ENCODE measurements at regions not wholly inside any gene's neighbourhood (a gene's known extent, or its start where the extent isn't known, plus 50 kb on each side); places are given as distances from the start of the nearest gene placed in this dataset.

GRCh38 chr16:26957283-26957859 is 109.4 kb upstream of the C16orf82 start:
- Histone ChIP-seq H3K36me3 (ENCODE audit: insufficient read depth, insufficient read length, low read length) (no peaks in the 10 kb centered on the region), H3K4me3 (ENCODE audit: insufficient read length, low read depth) (no peak overlapping the region), H3K9ac (ENCODE audit: insufficient read length, low read depth) (no peak overlapping the region), H3K9me3 (ENCODE audit: insufficient read depth, low read length) (no peaks in the 10 kb centered on the region), H3K27me3 (ENCODE audit: insufficient read depth, insufficient read length) (peaks cover 2% of the 10 kb centered on the region), H3K4me1 (ENCODE audit: insufficient read depth, insufficient read length) (no peaks in the 10 kb centered on the region)
- TF ChIP-seq YY1 (IDR thresholded peaks at IDR 0.05; ENCODE audit: insufficient read depth, insufficient read length) = no peak
- DNase-seq (ENCODE audit: low read depth, low spot score) = no peak

GRCh38 chr16:26959416-26960009 is 107.2 kb upstream of the C16orf82 start:
- TF ChIP-seq YY1 (IDR thresholded peaks at IDR 0.05; ENCODE audit: insufficient read depth, insufficient read length) (no peak), SUZ12 (IDR thresholded peaks at IDR 0.05; ENCODE audit: extremely low read depth, insufficient read depth, insufficient read length) (no peak), ZNF274 (IDR thresholded peaks at IDR 0.05; ENCODE audit: low read depth, low read length) (no peak)
- Histone ChIP-seq H3K9ac (ENCODE audit: insufficient read length, low read depth) (no peak overlapping the region), H3K27me3 (ENCODE audit: insufficient read depth, insufficient read length) (peaks cover 2% of the 10 kb centered on the region), H3K9me3 (ENCODE audit: insufficient read depth, low read length) (no peaks in the 10 kb centered on the region), H3K4me1 (ENCODE audit: insufficient read depth, insufficient read length) (no peaks in the 10 kb centered on the region), H3K4me3 (ENCODE audit: insufficient read length, low read depth) (no peak overlapping the region), H3K36me3 (ENCODE audit: insufficient read depth, insufficient read length, low read length) (no peaks in the 10 kb centered on the region)
- no peak for DNase-seq (ENCODE audit: low read depth, low spot score)

GRCh38 chr16:26961459-26961858 is 105.3 kb upstream of the C16orf82 start:
- H3K9ac ChIP-seq (ENCODE audit: insufficient read length, low read depth) = no peak overlapping the region
- H3K36me3 ChIP-seq (ENCODE audit: insufficient read depth, insufficient read length, low read length) = no peaks in the 10 kb centered on the region
- H3K27me3 ChIP-seq (ENCODE audit: insufficient read depth, insufficient read length) = peaks cover 2% of the 10 kb centered on the region
- no peak for TF ChIP-seq SUZ12 (IDR thresholded peaks at IDR 0.05; ENCODE audit: extremely low read depth, insufficient read depth, insufficient read length)
- TF ChIP-seq YY1 (IDR thresholded peaks at IDR 0.05; ENCODE audit: insufficient read depth, insufficient read length) = no peak
- TF ChIP-seq ZNF274 (IDR thresholded peaks at IDR 0.05; ENCODE audit: low read depth, low read length) = no peak
- H3K9me3 ChIP-seq (ENCODE audit: insufficient read depth, low read length) = no peaks in the 10 kb centered on the region
- no peak overlapping the region for H3K4me3 ChIP-seq (ENCODE audit: insufficient read length, low read depth)
- no peak for DNase-seq (ENCODE audit: low read depth, low spot score)
- no peaks in the 10 kb centered on the region for H3K4me1 ChIP-seq (ENCODE audit: insufficient read depth, insufficient read length)

- H3K36me3 ChIP-seq (ENCODE audit: insufficient read depth, insufficient read length, low read length) = no peaks in the 10 kb centered on the region
- no peaks in the 10 kb centered on the region for H3K9me3 ChIP-seq (ENCODE audit: insufficient read depth, low read length)
- peaks cover 2% of the 10 kb centered on the region for H3K27me3 ChIP-seq (ENCODE audit: insufficient read depth, insufficient read length)
- DNase-seq (ENCODE audit: low read depth, low spot score) = peak; percentile 64
- H3K9ac ChIP-seq (ENCODE audit: insufficient read length, low read depth) = no peak overlapping the region
- H3K4me1 ChIP-seq (ENCODE audit: insufficient read depth, insufficient read length) = no peaks in the 10 kb centered on the region
- no peak overlapping the region for H3K4me3 ChIP-seq (ENCODE audit: insufficient read length, low read depth)
- TF ChIP-seq YY1 (IDR thresholded peaks at IDR 0.05; ENCODE audit: insufficient read depth, insufficient read length) (no peak), SUZ12 (IDR thresholded peaks at IDR 0.05; ENCODE audit: extremely low read depth, insufficient read depth, insufficient read length) (no peak), ZNF274 (IDR thresholded peaks at IDR 0.05; ENCODE audit: low read depth, low read length) (no peak)
Observed at GRCh38 chr16:26963109-26963508, 103.6 kb upstream of the C16orf82 start.

GRCh38 chr16:26969589-26970231 is 97.0 kb upstream of the C16orf82 start:
- Histone ChIP-seq H3K4me1 (ENCODE audit: insufficient read depth, insufficient read length) (no peaks in the 10 kb centered on the region), H3K27me3 (ENCODE audit: insufficient read depth, insufficient read length) (no peaks in the 10 kb centered on the region), H3K9ac (ENCODE audit: insufficient read length, low read depth) (no peak overlapping the region), H3K9me3 (ENCODE audit: insufficient read depth, low read length) (no peaks in the 10 kb centered on the region), H3K4me3 (ENCODE audit: insufficient read length, low read depth) (no peak overlapping the region), H3K36me3 (ENCODE audit: insufficient read depth, insufficient read length, low read length) (no peaks in the 10 kb centered on the region)
- DNase-seq (ENCODE audit: low read depth, low spot score) = no peak
- TF ChIP-seq YY1 (IDR thresholded peaks at IDR 0.05; ENCODE audit: insufficient read depth, insufficient read length) = no peak
- no peak for TF ChIP-seq ZNF274 (IDR thresholded peaks at IDR 0.05; ENCODE audit: low read depth, low read length)
- TF ChIP-seq SUZ12 (IDR thresholded peaks at IDR 0.05; ENCODE audit: extremely low read depth, insufficient read depth, insufficient read length) = no peak

- no peaks in the 10 kb centered on the region for H3K36me3 ChIP-seq (ENCODE audit: insufficient read depth, insufficient read length, low read length)
- no peaks in the 10 kb centered on the region for H3K9me3 ChIP-seq (ENCODE audit: insufficient read depth, low read length)
- TF ChIP-seq YY1 (IDR thresholded peaks at IDR 0.05; ENCODE audit: insufficient read depth, insufficient read length) (no peak), SUZ12 (IDR thresholded peaks at IDR 0.05; ENCODE audit: extremely low read depth, insufficient read depth, insufficient read length) (no peak), ZNF274 (IDR thresholded peaks at IDR 0.05; ENCODE audit: low read depth, low read length) (no peak)
- no peak for DNase-seq (ENCODE audit: low read depth, low spot score)
- no peak overlapping the region for H3K4me3 ChIP-seq (ENCODE audit: insufficient read length, low read depth)
- no peaks in the 10 kb centered on the region for H3K4me1 ChIP-seq (ENCODE audit: insufficient read depth, insufficient read length)
- no peak overlapping the region for H3K9ac ChIP-seq (ENCODE audit: insufficient read length, low read depth)
- H3K27me3 ChIP-seq (ENCODE audit: insufficient read depth, insufficient read length) = no peaks in the 10 kb centered on the region
Observed at GRCh38 chr16:26970292-26970691, 96.4 kb upstream of the C16orf82 start.

GRCh38 chr16:26976873-26977272 is 89.9 kb upstream of the C16orf82 start:
- TF ChIP-seq ZNF274 (IDR thresholded peaks at IDR 0.05; ENCODE audit: low read depth, low read length) = no peak
- no peak for TF ChIP-seq YY1 (IDR thresholded peaks at IDR 0.05; ENCODE audit: insufficient read depth, insufficient read length)
- no peak for TF ChIP-seq SUZ12 (IDR thresholded peaks at IDR 0.05; ENCODE audit: extremely low read depth, insufficient read depth, insufficient read length)
- Histone ChIP-seq H3K27me3 (ENCODE audit: insufficient read depth, insufficient read length) (no peaks in the 10 kb centered on the region), H3K36me3 (ENCODE audit: insufficient read depth, insufficient read length, low read length) (no peaks in the 10 kb centered on the region), H3K4me1 (ENCODE audit: insufficient read depth, insufficient read length) (no peaks in the 10 kb centered on the region), H3K9ac (ENCODE audit: insufficient read length, low read depth) (no peak overlapping the region), H3K9me3 (ENCODE audit: insufficient read depth, low read length) (peaks cover 5% of the 10 kb centered on the region; the same call in 1 of the 2 replicates), H3K4me3 (ENCODE audit: insufficient read length, low read depth) (no peak overlapping the region)
- DNase-seq (ENCODE audit: low read depth, low spot score) = no peak

Measured in NT2/D1 (cell line).